Liver (tissue), 7 donors: ENCODE measurements at regions not wholly inside any gene's neighbourhood (a gene's known extent, or its start where the extent isn't known, plus 50 kb on each side); places are given as distances from the start of the nearest gene placed in this dataset.

Experiments used
- DNase-seq: peaks from one replicate; pipeline ENCODE4 v3.0.0-alpha.2; 2017; ENCODE audit warnings: low spot score
- H3K27ac ChIP-seq, 2 donors: one replicate each; pipeline ENCODE4 v1.7.0; 2013; ENCODE audit warnings: inconsistent platforms in 2 of 2, low read length in 2 of 2, control low read depth in 1 of 2, low read depth in 1 of 2, mild to moderate bottlenecking in 1 of 2
- H3K27me3 ChIP-seq, 4 donors: one replicate each; pipeline versions ENCODE4 v1.6.1 to v1.7.0; 2013; ENCODE audit warnings: low read length in 3 of 4, inconsistent platforms in 1 of 4, mild to moderate bottlenecking in 1 of 4, moderate library complexity in 1 of 4; ENCODE audit not compliant: control insufficient read depth in 4 of 4, insufficient read depth in 4 of 4
- H3K36me3 ChIP-seq, 4 donors: one replicate each; pipeline versions ENCODE4 v1.6.1 to v1.7.0; 2013; ENCODE audit warnings: low read length in 3 of 4, mild to moderate bottlenecking in 3 of 4, low read depth in 1 of 4, moderate library complexity in 1 of 4; ENCODE audit not compliant: control insufficient read depth in 4 of 4, insufficient read depth in 3 of 4
- H3K4me1 ChIP-seq, 4 donors: one replicate each; pipeline versions ENCODE4 v1.6.1 to v1.7.0; 2013; ENCODE audit warnings: low read length in 3 of 4, mild to moderate bottlenecking in 3 of 4, moderate library complexity in 1 of 4; ENCODE audit not compliant: control insufficient read depth in 4 of 4, insufficient read depth in 4 of 4
- H3K4me3 ChIP-seq, 3 donors: one replicate each; pipeline versions ENCODE4 v1.6.1 to v1.7.0; 2013; ENCODE audit warnings: low read length in 3 of 3, control low read depth in 1 of 3, low read depth in 1 of 3, mild to moderate bottlenecking in 1 of 3
- H3K9ac ChIP-seq, 2 donors: one replicate each; pipeline ENCODE4 v1.7.0; 2013; ENCODE audit warnings: low read length in 2 of 2, mild to moderate bottlenecking in 2 of 2, moderate library complexity in 2 of 2, control low read depth in 1 of 2, low read depth in 1 of 2
- H3K9me3 ChIP-seq, 4 donors: one replicate each; pipeline versions ENCODE4 v1.6.1 to v1.7.0; 2013; ENCODE audit warnings: low read length in 3 of 4; ENCODE audit not compliant: control insufficient read depth in 4 of 4
- CTCF ChIP-seq: fragments of 150-350 bp; IDR thresholded peaks from 2 replicates; pipeline ENCODE4 v1.5.1; 2017; ENCODE audit warnings: improper control_type of control experiment, low read depth, low read length; ENCODE audit not compliant: missing input control
- EGR1 ChIP-seq, 2 donors: IDR thresholded peaks; 2 replicates each; pipeline ENCODE4 v1.6.1; 2016 to 2018; ENCODE audit warnings: antibody characterized with exemption in 2 of 2, low read depth in 2 of 2
- FOXA1 ChIP-seq: IDR thresholded peaks from 2 replicates; pipeline ENCODE4 v1.6.1; 2016; ENCODE audit warnings: antibody characterized with exemption
- FOXA2 ChIP-seq: IDR thresholded peaks from 2 replicates; pipeline ENCODE4 v1.6.1; 2016; ENCODE audit warnings: antibody characterized with exemption
- GABPA ChIP-seq, 2 donors: IDR thresholded peaks in 1 of 2; conservative IDR thresholded peaks in 1 of 2; 2 replicates each; pipeline ENCODE4 v1.6.1; 2016; ENCODE audit warnings: antibody characterized with exemption in 2 of 2, mild to moderate bottlenecking in 1 of 2, moderate library complexity in 1 of 2
- HNF4A ChIP-seq, 2 donors: conservative IDR thresholded peaks; 2 replicates each; pipeline ENCODE4 v1.6.1; 2016; ENCODE audit warnings: antibody characterized with exemption in 2 of 2, mild to moderate bottlenecking in 2 of 2
- HNF4G ChIP-seq: IDR thresholded peaks from 2 replicates; pipeline ENCODE4 v1.6.1; 2016; ENCODE audit warnings: antibody characterized with exemption
- JUND ChIP-seq, 2 donors: IDR thresholded peaks; 2 replicates each; pipeline ENCODE4 v1.6.1; 2016; ENCODE audit warnings: antibody characterized with exemption in 2 of 2
- NR2F2 ChIP-seq: IDR thresholded peaks from 2 replicates; pipeline ENCODE4 v1.6.1; 2016; ENCODE audit warnings: antibody characterized with exemption
- RAD21 ChIP-seq, 2 donors: IDR thresholded peaks; 2 replicates each; pipeline ENCODE4 v1.6.1; 2016; ENCODE audit warnings: antibody characterized with exemption in 2 of 2, mild to moderate bottlenecking in 2 of 2
- REST ChIP-seq: IDR thresholded peaks from 2 replicates; pipeline ENCODE4 v1.6.1; 2016; ENCODE audit warnings: antibody characterized with exemption, mild to moderate bottlenecking
- RXRA ChIP-seq, 2 donors: IDR thresholded peaks; 2 replicates each; pipeline ENCODE4 v1.6.1; 2017 to 2018; ENCODE audit warnings: antibody characterized with exemption in 2 of 2, mild to moderate bottlenecking in 1 of 2
- SP1 ChIP-seq: IDR thresholded peaks from 2 replicates; pipeline ENCODE4 v1.6.1; 2018; ENCODE audit warnings: antibody characterized with exemption, mild to moderate bottlenecking
- TAF1 ChIP-seq: conservative IDR thresholded peaks from 2 replicates; pipeline ENCODE4 v1.6.1; 2016; ENCODE audit warnings: antibody characterized with exemption, mild to moderate bottlenecking
- YY1 ChIP-seq: IDR thresholded peaks from 2 replicates; pipeline ENCODE4 v1.6.1; 2016; ENCODE audit warnings: antibody characterized with exemption, mild to moderate bottlenecking
- TF ChIP-seq, protein P1 (sequence below): IDR thresholded peaks from 2 replicates; pipeline ENCODE4 v1.6.1; 2016; ENCODE audit warnings: antibody characterized with exemption
- TF ChIP-seq, protein P2 (sequence below): IDR thresholded peaks from 2 replicates; pipeline ENCODE4 v1.6.1; 2016; ENCODE audit warnings: antibody characterized with exemption
- TF ChIP-seq, protein P3 (sequence below): IDR thresholded peaks from 2 replicates; pipeline ENCODE4 v1.6.1; 2016; ENCODE audit warnings: antibody characterized with exemption
- donor health status: healthy.
- donor health status: healthy.
- donor health status: healthy.
- donor health status: healthy.

DNA sequence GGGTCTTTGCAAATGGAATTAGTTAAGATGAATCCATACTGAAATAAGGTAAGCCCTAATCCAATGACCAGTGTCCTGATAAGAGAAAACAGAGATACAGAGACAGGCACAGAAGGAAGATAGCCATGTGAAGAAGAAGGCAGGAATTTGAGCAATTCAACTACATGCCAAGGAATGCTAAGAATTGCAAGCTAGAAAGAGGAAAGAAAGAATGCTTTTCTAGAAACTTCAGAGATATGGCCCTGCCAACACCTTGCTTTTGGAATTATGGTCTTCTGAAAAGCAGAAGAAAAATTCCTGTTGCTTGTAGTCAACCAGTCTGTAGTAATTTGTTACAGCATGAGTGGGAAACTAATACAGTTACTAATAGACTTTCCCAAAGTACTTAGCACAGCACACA, 111.3 kb downstream of the SLC17A6 start:
- no peak for DNase-seq
- TF ChIP-seq EGR1 (IDR thresholded peaks at IDR 0.05; ENCODE audit: low read depth in 2 of 2): no peak
- no peak for TF ChIP-seq FOXA2
- TF ChIP-seq HNF4G: no peak
- no peak for TF ChIP-seq TAF1
- TF ChIP-seq GABPA (IDR thresholded peaks at IDR 0.05 in 1 of 2, conservative IDR thresholded peaks at IDR 0.05 in 1 of 2): no peak
- TF ChIP-seq RAD21 (IDR thresholded peaks at IDR 0.05): no peak
- no peak for TF ChIP-seq REST
- TF ChIP-seq CTCF: no peak
- TF ChIP-seq, protein P1, sequence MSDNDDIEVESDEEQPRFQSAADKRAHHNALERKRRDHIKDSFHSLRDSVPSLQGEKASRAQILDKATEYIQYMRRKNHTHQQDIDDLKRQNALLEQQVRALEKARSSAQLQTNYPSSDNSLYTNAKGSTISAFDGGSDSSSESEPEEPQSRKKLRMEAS: no peak
- TF ChIP-seq SP1: no peak
- TF ChIP-seq, protein P2, sequence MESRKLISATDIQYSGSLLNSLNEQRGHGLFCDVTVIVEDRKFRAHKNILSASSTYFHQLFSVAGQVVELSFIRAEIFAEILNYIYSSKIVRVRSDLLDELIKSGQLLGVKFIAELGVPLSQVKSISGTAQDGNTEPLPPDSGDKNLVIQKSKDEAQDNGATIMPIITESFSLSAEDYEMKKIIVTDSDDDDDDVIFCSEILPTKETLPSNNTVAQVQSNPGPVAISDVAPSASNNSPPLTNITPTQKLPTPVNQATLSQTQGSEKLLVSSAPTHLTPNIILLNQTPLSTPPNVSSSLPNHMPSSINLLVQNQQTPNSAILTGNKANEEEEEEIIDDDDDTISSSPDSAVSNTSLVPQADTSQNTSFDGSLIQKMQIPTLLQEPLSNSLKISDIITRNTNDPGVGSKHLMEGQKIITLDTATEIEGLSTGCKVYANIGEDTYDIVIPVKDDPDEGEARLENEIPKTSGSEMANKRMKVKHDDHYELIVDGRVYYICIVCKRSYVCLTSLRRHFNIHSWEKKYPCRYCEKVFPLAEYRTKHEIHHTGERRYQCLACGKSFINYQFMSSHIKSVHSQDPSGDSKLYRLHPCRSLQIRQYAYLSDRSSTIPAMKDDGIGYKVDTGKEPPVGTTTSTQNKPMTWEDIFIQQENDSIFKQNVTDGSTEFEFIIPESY: no peak
- no peak for TF ChIP-seq HNF4A (conservative IDR thresholded peaks at IDR 0.05)
- TF ChIP-seq RXRA (IDR thresholded peaks at IDR 0.05): no peak
- no peak for TF ChIP-seq FOXA1
- no peak for TF ChIP-seq NR2F2
- no peak for TF ChIP-seq JUND (IDR thresholded peaks at IDR 0.05)
- TF ChIP-seq, protein P3, sequence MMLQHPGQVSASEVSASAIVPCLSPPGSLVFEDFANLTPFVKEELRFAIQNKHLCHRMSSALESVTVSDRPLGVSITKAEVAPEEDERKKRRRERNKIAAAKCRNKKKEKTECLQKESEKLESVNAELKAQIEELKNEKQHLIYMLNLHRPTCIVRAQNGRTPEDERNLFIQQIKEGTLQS: no peak
- TF ChIP-seq YY1: no peak
- Histone ChIP-seq H3K27me3 (peaks cover 0 to 2% (median 0%) of the 10 kb centered on the region in 4 donors), H3K9ac (no peak overlapping the region), H3K9me3 (no peaks in the 10 kb centered on the region), H3K27ac (no peak overlapping the region), H3K4me3 (no peak overlapping the region), H3K36me3 (no peaks in the 10 kb centered on the region), H3K4me1 (no peaks in the 10 kb centered on the region)
